Transverse colon (tissue), 4 donors: ENCODE measurements at regions not wholly inside any gene's neighbourhood (a gene's known extent, or its start where the extent isn't known, plus 50 kb on each side); places are given as distances from the start of the nearest gene placed in this dataset.

Experiments used
- CTCF ChIP-seq, 5 experiments: fragments of 200-600 bp in 3 of 5; fragments of 450-650 bp in 2 of 5; sonication (generic) in 3 of 5; IDR thresholded peaks; 1 replicate in 2 of 5; 2 replicates in 3 of 5; pipeline ENCODE4 v1.5.1; 2016 to 2017; ENCODE audit warnings: antibody characterized with exemption in 5 of 5, inconsistent platforms in 3 of 5, mild to moderate bottlenecking in 2 of 5, moderate library complexity in 1 of 5
- EP300 ChIP-seq: sonication (generic); formaldehyde crosslinking; IDR thresholded peaks from one replicate; pipeline ENCODE4 v1.6.1; 2017; ENCODE audit warnings: antibody characterized with exemption, low read depth
- POLR2A ChIP-seq: fragments of 450-650 bp; IDR thresholded peaks from one replicate; pipeline ENCODE4 v1.6.1; 2016; ENCODE audit warnings: antibody characterized with exemption, mild to moderate bottlenecking, moderate library complexity
- POLR2AphosphoS5 ChIP-seq, 3 donors: sonication (generic); formaldehyde crosslinking; IDR thresholded peaks; one replicate each; pipeline ENCODE4 v1.6.1; 2016; ENCODE audit warnings: antibody characterized with exemption in 3 of 3

- TF ChIP-seq CTCF (IDR thresholded peaks at IDR 0.05), result no peak
- TF ChIP-seq POLR2AphosphoS5 (IDR thresholded peaks at IDR 0.05), result no peak
- no peak for TF ChIP-seq POLR2A
- TF ChIP-seq EP300, result no peak
Observed at GRCh38 chr12:127555071-127555470, 711.9 kb upstream of the TMEM132C start.
